GM12892 (cell line): ENCODE measurements at regions not wholly inside any gene's neighbourhood (a gene's known extent, or its start where the extent isn't known, plus 50 kb on each side); places are given as distances from the start of the nearest gene placed in this dataset.

Source experiments
- POLR2A ChIP-seq: IDR thresholded peaks from 2 replicates; pipeline ENCODE4 v1.6.1; 2011; ENCODE audit warnings: low read depth, low read length, control low read depth
- POLR2AphosphoS5 ChIP-seq: IDR thresholded peaks from 2 replicates; pipeline ENCODE4 v1.6.1; 2011; ENCODE audit warnings: low read depth, low read length, control low read depth
- TAF1 ChIP-seq: IDR thresholded peaks from 2 replicates; pipeline ENCODE4 v1.6.1; 2011; ENCODE audit warnings: low read depth, mild to moderate bottlenecking, control low read depth, low read length, borderline replicate concordance

DNA sequence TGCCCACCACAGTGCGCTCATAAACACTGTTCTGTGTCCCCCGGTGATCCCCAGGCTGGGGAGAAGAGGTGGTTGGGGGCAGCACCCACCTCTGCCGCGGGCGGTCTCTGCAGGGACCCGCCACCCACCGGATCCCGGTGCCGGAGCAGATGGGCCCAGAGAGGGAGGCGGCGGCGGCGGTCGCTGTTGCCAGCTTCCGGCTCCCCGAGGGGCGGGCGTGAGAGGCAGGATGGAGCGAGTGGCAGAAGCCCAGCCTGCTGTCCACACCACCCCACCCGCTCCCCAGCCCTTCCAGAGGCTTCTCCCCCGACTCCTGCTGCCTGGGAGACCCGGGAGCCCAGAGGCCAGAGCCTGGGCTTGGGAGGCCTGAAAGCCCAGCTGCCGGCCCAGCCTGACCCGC, 142.6 kb upstream of the CIBAR2 start:
- TF ChIP-seq POLR2A (no peak), POLR2AphosphoS5 (no peak), TAF1 (no peak)
